RWPE1 (cell line): ENCODE measurements at regions not wholly inside any gene's neighbourhood (a gene's known extent, or its start where the extent isn't known, plus 50 kb on each side); places are given as distances from the start of the nearest gene placed in this dataset.

ENCODE experiments used
- CTCF ChIA-PET: fragments of 350-600 bp; sonication (Branson Sonifier 250); formaldehyde crosslinking; extraction: SDS; loops from one replicate; lab custom pipeline; 2021; lab: Yijun Ruan, JAX
- POLR2A ChIA-PET: fragments of 400-600 bp; formaldehyde crosslinking; extraction: SDS; loops from one replicate; lab custom pipeline; 2020; ENCODE audit warnings: antibody characterized with exemption; ENCODE audit not compliant: low non-redundant PET; lab: Yijun Ruan, JAX
- DNase-seq: peaks from one replicate; pipeline ENCODE4 v3.0.0; 2012; ENCODE audit warnings: low spot score
- H3K27ac ChIP-seq: fragments of 450-650 bp; 2 replicates; pipeline ENCODE4 v1.5.1; 2017
- CTCF ChIP-seq: fragments of 450-650 bp; conservative IDR thresholded peaks from 2 replicates; pipeline ENCODE4 v1.5.1; 2017; ENCODE audit warnings: low read depth, mild to moderate bottlenecking

- ChIA-PET CTCF (no interaction called here), POLR2A (no interaction called here)
- no peak for TF ChIP-seq CTCF
- no peak overlapping the region for H3K27ac ChIP-seq
- no peak for DNase-seq
Measured at GRCh38 chr15:98532063-98532462, 116.3 kb upstream of the IGF1R start.

GRCh38 chr15:98536976-98537375 is 111.4 kb upstream of the IGF1R start:
- ChIA-PET POLR2A (no interaction called here), CTCF (no interaction called here)
- no peak for TF ChIP-seq CTCF
- H3K27ac ChIP-seq = no peak overlapping the region
- DNase-seq = no peak

GRCh38 chr15:98537516-98538060 is 110.8 kb upstream of the IGF1R start:
- CTCF ChIA-PET = interaction anchor here (0.6 to 1.0 kb wide), 3 partner anchors 26 to 1133 kb away, joined by 3 to 4 read pairs (median 3); partner anchors contain the start of gene IGF1R
- no peak for DNase-seq
- no peak overlapping the region for H3K27ac ChIP-seq
- TF ChIP-seq CTCF = no peak
- POLR2A ChIA-PET = no interaction called here

- DNase-seq = no peak
- POLR2A ChIA-PET = no interaction called here
- CTCF ChIA-PET = no interaction called here
- TF ChIP-seq CTCF = no peak
- H3K27ac ChIP-seq = no peak overlapping the region
Measured at GRCh38 chr15:98541519-98541918, 106.8 kb upstream of the IGF1R start.

- no peak for TF ChIP-seq CTCF
- H3K27ac ChIP-seq = no peak overlapping the region
- POLR2A ChIA-PET = no interaction called here
- DNase-seq = no peak
- CTCF ChIA-PET = no interaction called here
Measured at GRCh38 chr15:98543237-98543636, 105.1 kb upstream of the IGF1R start.

GRCh38 chr15:98546329-98546728 is 102.0 kb upstream of the IGF1R start:
- ChIA-PET POLR2A (interaction anchor here (0.6 kb wide), 1 partner anchor 33 kb away, joined by 7 read pairs; no protein-coding TSS in a partner anchor), CTCF (no interaction called here)
- H3K27ac ChIP-seq = no peak overlapping the region
- no peak for TF ChIP-seq CTCF
- DNase-seq = no peak
